Kidney epithelial cell (primary cell): ENCODE measurements at regions not wholly inside any gene's neighbourhood (a gene's known extent, or its start where the extent isn't known, plus 50 kb on each side); places are given as distances from the start of the nearest gene placed in this dataset.

Source experiments
- DNase-seq: peaks from one replicate; pipeline ENCODE4 v3.0.0-alpha.2; 2010; ENCODE audit warnings: low read depth
- H3K27me3 ChIP-seq: 2 replicates; pipeline ENCODE4 v1.6.0; 2011; ENCODE audit warnings: low read length; ENCODE audit not compliant: control insufficient read depth, insufficient read depth
- H3K36me3 ChIP-seq: 2 replicates; pipeline ENCODE4 v1.5.1; 2011; ENCODE audit warnings: low read length; ENCODE audit not compliant: control insufficient read depth, insufficient read depth
- H3K4me3 ChIP-seq: 2 replicates; pipeline ENCODE4 v1.5.1; 2011; ENCODE audit warnings: low read depth, mild to moderate bottlenecking, control low read depth, low read length
- CTCF ChIP-seq: IDR thresholded peaks from 2 replicates; pipeline ENCODE4 v1.5.1; 2011; ENCODE audit warnings: mild to moderate bottlenecking, moderate library complexity, low read length, control low read depth, inconsistent platforms; ENCODE audit not compliant: insufficient read depth, poor library complexity, severe bottlenecking

GRCh38 chr9:20137425-20137824, 348.6 kb upstream of the SLC24A2 start:
- Histone ChIP-seq H3K4me3 (no peak overlapping the region), H3K36me3 (no peaks in the 10 kb centered on the region), H3K27me3 (no peaks in the 10 kb centered on the region)
- DNase-seq = no peak
- no peak for TF ChIP-seq CTCF

GRCh38 chr9:20135119-20135697, 346.4 kb upstream of the SLC24A2 start:
- Histone ChIP-seq H3K36me3 (no peaks in the 10 kb centered on the region), H3K4me3 (no peak overlapping the region), H3K27me3 (no peaks in the 10 kb centered on the region)
- DNase-seq = no peak
- TF ChIP-seq CTCF = no peak

DNA sequence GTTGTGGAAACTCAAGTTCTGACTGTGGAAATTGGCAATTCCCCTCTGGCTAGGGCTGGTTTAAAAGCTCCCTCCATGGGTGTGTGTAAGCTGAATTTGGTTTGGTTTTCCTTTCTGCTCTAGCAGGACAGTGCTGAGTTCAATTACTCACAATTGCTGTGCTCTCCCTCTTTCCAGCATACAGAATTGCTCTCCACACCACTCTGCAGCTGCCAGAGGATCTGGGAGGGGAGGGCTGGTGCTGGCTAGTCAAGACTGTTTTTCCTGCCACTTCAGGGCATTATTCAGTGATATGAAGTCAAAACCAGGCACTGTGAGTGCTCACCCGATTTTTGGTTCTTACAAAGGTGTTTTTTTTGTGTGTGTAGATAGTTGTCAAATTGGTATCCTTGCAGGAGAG, 336.9 kb upstream of the SLC24A2 start:
- TF ChIP-seq CTCF = no peak
- H3K36me3 ChIP-seq = no peaks in the 10 kb centered on the region
- no peak for DNase-seq
- H3K27me3 ChIP-seq = no peaks in the 10 kb centered on the region
- H3K4me3 ChIP-seq = no peak overlapping the region

- no peak for TF ChIP-seq CTCF
- no peak for DNase-seq
Observed at GRCh38 chr9:20119566-20119965, 330.7 kb upstream of the SLC24A2 start.

GRCh38 chr9:20117986-20118385, 329.1 kb upstream of the SLC24A2 start:
- no peak for TF ChIP-seq CTCF
- Histone ChIP-seq H3K4me3 (no peak overlapping the region), H3K36me3 (no peaks in the 10 kb centered on the region), H3K27me3 (no peaks in the 10 kb centered on the region)
- no peak for DNase-seq

More at GRCh38 chr9:20119566-20119965, 330.7 kb upstream of the SLC24A2 start:
- H3K4me3 ChIP-seq = no peak overlapping the region
- H3K27me3 ChIP-seq = no peaks in the 10 kb centered on the region
- H3K36me3 ChIP-seq = no peaks in the 10 kb centered on the region

DNA sequence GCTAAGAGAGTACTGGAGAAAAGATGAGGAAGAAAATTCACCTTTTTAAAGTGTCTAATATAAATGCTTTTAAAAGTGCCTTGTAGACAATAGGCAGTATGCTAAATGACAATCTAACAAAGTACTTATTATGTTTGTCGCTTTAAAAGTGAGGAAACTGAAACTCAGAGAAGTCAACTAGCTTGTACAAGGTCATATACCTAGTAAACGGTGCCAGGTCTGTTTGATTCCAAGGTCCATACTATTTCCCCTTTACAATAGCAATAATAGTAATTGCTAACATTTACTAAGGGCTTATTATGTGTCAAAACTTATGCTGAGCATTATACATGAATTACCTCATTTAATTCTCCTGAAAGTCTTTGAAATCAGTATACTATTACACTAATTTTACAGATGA, 328.6 kb upstream of the SLC24A2 start:
- DNase-seq = no peak
- Histone ChIP-seq H3K36me3 (no peaks in the 10 kb centered on the region), H3K4me3 (no peak overlapping the region), H3K27me3 (no peaks in the 10 kb centered on the region)
- no peak for TF ChIP-seq CTCF
